Motor neuron (in vitro differentiated cells): ENCODE measurements at regions not wholly inside any gene's neighbourhood (a gene's known extent, or its start where the extent isn't known, plus 50 kb on each side); places are given as distances from the start of the nearest gene placed in this dataset.
"Not testable (repeated sequence)": the region's sequence is repeated elsewhere in the genome, so short reads cannot be mapped to it uniquely, and the experiment has no call there.

Experiments
- ATAC-seq, 8 experiments: fragments of 200-7000 bp; cut with Tn5 transposase; replicated peaks in 6 of 8; 2 replicates each; pipeline ENCODE4 v1.8.0; 2021; ENCODE audit warnings: mild to moderate bottlenecking in 8 of 8, moderate library complexity in 8 of 8
- H3K27ac ChIP-seq, 2 donors: fragments of 250-450 bp; sonication (Bioruptor Pico); 2 replicates each; pipeline ENCODE4 v1.9.0; 2021; ENCODE audit warnings: antibody characterized with exemption in 2 of 2, mild to moderate bottlenecking in 2 of 2, moderate library complexity in 1 of 2
- H3K4me1 ChIP-seq, 2 donors: fragments of 250-450 bp; sonication (Bioruptor Pico); replicated peaks in 1 of 2; 2 replicates each; pipeline ENCODE4 v1.6.1; 2021; ENCODE audit warnings: antibody characterized with exemption in 2 of 2, mild to moderate bottlenecking in 2 of 2, moderate library complexity in 1 of 2
- H3K4me3 ChIP-seq, 5 donors: fragments of 250-450 bp; sonication (Bioruptor Pico); 2 replicates each; pipeline ENCODE4 v1.9.0; 2021; ENCODE audit warnings: antibody characterized with exemption in 5 of 5, mild to moderate bottlenecking in 5 of 5, moderate library complexity in 4 of 5
- WGBS, 10 experiments: fragments of 450-650 bp; shearing (Covaris generic); methylation state at CpG; one replicate each; pipeline ENCODE4 v1.0.0; 2022; 5-methylcytosine and 5-hydroxymethylcytosine counted together
- in situ Hi-C, 9 experiments: fragments of 400-800 bp; cut with MboI; loops; one replicate each; pipeline ENCODE4 v1.15.0; 2021; ENCODE audit warnings: low sequenced_read_pairs in 9 of 9, low pct_unique_long_range_greater_than_20kb in 2 of 9; ENCODE audit not compliant: unreplicated experiment in 9 of 9

DNA sequence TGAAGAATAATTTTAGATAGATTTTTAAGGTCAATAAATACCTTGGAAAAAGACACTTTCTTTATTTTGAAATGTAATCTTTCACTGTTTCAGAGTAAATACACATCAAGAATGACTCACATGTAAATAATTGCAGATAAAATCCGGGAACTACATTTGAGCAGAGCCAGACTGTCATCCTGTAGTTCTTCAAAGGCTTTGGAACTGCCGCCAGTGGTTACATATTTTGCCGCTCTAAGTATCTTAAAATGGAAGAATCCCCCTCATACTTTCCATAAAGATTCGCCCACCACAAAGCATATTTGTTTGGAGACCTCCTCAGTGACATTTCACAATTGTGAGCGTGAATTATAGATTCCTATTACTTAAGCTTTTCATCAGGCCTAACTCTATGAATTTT lies 607.8 kb upstream of the ZFP42 start:
- Histone ChIP-seq H3K4me1 (no peaks in the 10 kb centered on the region), H3K4me3 (no peak overlapping the region), H3K27ac (no peak overlapping the region)
- ATAC-seq = peak in 2 of 8 experiments; percentile 47 to 51
- in situ Hi-C loops = no loop called here
- 0 to 100% (median 88%) methylated on average over 1 to 5 of the region's 5 CpGs; no CpG with 5 or more reads in 1 of the 10 experiments for WGBS, 10 experiments

DNA sequence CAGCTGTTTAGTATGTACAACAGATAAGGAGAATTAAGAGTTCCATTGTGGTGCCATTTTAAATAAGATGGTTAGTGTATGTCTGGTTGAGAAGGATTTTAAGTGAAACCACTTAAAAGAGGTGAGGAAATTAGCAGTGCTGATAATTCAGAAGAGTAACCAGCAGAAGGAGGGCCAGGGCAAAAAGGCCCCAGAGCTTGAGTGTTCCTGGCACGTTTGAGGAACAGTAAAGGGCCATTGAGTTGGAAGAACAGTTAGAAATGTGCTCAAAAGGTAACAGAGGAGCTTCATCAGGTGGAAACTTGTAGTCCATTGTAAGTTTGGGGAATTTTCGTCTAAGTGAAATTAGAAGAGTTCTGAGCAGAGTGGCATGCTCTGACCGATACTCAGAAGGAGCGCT lies 606.2 kb upstream of the ZFP42 start:
- Histone ChIP-seq H3K4me3 (no peak overlapping the region), H3K27ac (no peak overlapping the region), H3K4me1 (no peaks in the 10 kb centered on the region)
- no peak for ATAC-seq
- in situ Hi-C loops = no loop called here
- 8 to 100% (median 68%) methylated on average over 1 to 4 of the region's 4 CpGs; no CpG with 5 or more reads in 1 of the 10 experiments for WGBS, 10 experiments

DNA sequence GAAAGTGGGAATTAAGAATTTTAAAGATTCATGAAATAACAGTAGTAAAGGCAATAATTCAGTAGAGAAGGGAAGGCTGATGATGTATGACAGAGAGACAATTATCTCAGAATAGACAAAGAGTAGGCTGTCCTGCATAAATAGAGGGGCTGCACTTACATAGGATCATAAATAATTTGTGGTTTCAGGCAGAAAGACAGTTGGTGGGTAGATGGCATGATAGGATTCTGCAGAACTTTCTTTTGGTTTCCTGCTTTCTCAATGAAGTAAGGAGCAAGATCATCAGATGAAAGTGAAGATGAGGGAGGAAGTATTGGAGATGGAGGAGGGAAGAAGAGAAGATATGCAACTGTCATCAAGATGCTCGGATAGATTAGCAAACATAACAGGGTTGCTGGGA lies 604.9 kb upstream of the ZFP42 start:
- Histone ChIP-seq H3K4me1 (no peaks in the 10 kb centered on the region), H3K27ac (no peak overlapping the region), H3K4me3 (no peak overlapping the region)
- in situ Hi-C loops = no loop called here
- WGBS, 10 experiments = 0 to 100% (median 81%) methylated on average over 1 of the region's 1 CpG; no CpG with 5 or more reads in 4 of the 10 experiments
- ATAC-seq = no peak

DNA sequence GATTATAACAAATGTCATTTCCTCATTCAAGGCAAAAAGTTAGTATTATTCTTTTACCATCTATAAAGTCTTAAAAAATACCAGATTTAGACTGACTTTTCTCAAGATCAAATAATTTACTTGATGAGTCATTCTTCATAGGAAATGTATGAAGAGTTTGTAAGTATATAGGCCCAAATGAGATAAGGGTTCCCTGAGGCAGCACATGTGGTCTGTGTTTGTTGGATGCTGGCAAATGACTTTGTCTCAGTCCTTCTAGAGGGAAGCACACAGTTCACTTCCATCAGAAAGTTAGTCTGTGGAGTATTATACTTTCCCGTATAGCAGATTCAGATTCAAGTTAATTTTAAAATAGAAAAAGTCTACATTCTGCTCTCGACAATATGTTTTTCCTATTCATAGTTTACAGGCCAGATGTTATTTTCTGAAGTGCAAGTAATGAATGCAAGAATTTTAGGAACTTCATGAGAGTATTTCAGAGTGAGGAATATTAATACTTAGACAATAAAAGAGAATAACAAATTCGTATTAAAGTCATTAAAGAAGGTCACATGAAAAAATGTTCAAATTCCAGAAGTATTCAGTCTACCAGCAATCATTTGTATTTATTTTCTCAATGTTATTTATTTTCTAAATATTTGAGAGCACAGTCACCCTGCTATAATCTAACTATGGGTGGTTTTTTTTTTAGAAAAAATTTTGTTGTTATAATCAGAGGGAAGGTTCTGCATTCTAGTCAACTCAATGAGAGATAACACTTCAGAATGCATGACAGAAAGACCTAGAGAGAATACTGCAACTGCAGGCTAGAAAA lies 601.8 kb upstream of the ZFP42 start:
- no peak overlapping the region for H3K4me3 ChIP-seq
- in situ Hi-C loops = no loop called here
- WGBS, 10 experiments = 2 to 86% (median 60%) methylated on average over 1 to 3 of the region's 3 CpGs
- no peaks in the 10 kb centered on the region for H3K4me1 ChIP-seq
- no peak overlapping the region for H3K27ac ChIP-seq
- ATAC-seq = no peak

DNA sequence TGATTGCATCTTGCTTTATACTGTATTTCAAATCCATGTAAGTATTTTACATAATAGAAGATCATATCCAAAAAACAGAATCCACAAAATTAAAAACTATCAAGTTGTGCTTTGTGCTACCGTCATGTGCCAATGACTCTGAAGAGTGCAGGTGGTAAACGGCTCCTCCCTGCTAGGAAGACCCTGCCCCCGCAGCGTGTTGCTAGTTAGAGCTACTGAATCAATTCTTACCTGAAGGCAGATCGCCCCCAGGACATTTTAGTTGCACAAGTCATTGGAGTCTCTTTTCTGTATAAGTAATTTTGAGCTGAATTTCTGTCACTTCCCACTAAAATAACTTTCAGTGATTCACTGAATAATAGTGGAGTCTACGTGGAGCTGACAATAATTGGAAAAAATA lies 599.5 kb upstream of the ZFP42 start:
- no peak overlapping the region for H3K4me3 ChIP-seq
- H3K27ac ChIP-seq = no peak overlapping the region
- 0 to 91% (median 72%) methylated on average over 1 to 6 of the region's 6 CpGs; no CpG with 5 or more reads in 1 of the 10 experiments for WGBS, 10 experiments
- in situ Hi-C loops = no loop called here
- no peak for ATAC-seq
- no peaks in the 10 kb centered on the region for H3K4me1 ChIP-seq

DNA sequence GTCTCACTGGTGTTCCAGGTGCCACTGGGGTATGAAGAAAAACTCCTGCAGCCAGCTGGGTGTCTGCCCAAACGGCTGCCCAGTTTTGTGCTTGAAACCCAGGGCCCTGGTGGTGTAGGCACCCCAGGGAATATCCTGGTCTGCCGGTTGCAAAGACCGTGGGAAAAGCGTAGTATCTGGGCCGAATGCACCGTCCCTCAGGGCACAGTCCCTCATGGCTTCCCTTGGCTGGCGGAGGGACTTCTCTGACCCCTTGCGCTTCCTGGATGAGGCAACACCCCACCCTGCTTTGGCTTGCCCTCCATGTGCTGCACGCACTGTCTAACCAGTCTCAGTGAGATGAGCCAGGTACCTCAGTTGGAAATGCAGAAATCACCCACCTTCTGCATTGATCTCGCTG lies 587.1 kb upstream of the ZFP42 start:
- ATAC-seq, in situ Hi-C loops, H3K4me3 ChIP-seq, H3K4me1 ChIP-seq, H3K27ac ChIP-seq: not testable (repeated sequence)
- WGBS, 10 experiments = 0 to 100% (median 68%) methylated on average over 1 to 9 of the region's 10 CpGs; no CpG with 5 or more reads in 4 of the 10 experiments

DNA sequence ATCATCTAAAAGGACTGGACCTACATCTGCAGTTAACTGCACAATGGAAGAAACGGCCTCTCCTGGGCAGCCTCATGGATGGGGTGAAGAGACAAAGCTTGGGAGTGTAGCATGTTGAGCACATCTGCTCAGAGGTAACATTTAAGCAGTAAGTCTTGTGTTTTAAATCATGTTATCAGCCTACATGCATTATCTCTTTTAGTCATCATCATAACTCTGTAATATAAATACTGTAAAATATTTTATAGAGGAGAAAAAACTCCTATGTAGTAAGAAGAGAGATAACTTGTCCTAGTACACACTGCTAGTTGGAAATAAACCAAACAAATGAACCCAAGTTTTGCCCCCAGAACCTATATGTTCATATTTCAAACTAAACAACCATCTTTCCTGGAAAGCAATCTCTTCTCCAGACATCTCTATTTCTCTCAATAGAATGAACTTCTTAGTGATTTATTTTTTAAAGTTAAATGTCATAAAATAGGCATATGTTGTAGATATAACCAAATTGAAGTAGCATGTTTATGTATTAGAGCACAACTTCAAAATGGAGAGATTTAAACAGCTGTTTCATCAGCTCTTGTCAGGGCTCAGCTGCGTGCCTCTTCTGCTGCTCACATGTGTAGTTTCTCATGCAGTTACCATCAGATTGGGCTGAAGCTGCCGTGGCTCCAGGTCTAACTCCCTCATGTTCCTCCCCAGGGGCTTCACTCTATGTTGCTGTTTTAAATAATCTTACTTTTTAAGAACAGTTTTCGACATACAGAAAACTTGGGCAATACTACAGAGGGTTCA lies 581.8 kb upstream of the ZFP42 start:
- Histone ChIP-seq H3K4me1 (no peaks in the 10 kb centered on the region), H3K4me3 (no peak overlapping the region), H3K27ac (no peak overlapping the region)
- no peak for ATAC-seq
- WGBS, 10 experiments = 0 to 100% (median 81%) methylated on average over 1 to 4 of the region's 4 CpGs
- in situ Hi-C loops = no loop called here

DNA sequence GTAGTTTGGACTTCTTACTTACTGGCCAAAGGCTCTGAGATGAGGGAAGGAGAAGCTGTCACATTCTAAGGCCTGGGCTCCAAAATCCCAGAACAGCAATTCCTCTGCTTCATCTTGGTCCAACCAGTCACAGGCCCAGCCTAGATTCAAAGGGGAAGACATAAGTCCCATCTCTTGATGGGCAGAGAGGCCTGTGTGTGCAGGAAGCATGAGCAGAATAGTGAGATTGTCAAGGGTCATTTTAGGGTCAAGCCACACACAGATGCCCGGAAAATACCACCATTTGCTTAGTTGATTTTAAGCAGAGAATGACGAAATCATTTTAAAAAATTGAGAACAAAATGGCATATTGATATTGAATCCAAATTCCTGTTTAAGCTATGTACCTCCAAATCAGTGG lies 580.9 kb upstream of the ZFP42 start:
- WGBS, 10 experiments = 0 to 84% (median 45%) methylated on average over 1 to 2 of the region's 2 CpGs; no CpG with 5 or more reads in 2 of the 10 experiments
- no peaks in the 10 kb centered on the region for H3K4me1 ChIP-seq
- in situ Hi-C loops = no loop called here
- ATAC-seq = no peak
- H3K4me3 ChIP-seq = no peak overlapping the region
- no peak overlapping the region for H3K27ac ChIP-seq

DNA sequence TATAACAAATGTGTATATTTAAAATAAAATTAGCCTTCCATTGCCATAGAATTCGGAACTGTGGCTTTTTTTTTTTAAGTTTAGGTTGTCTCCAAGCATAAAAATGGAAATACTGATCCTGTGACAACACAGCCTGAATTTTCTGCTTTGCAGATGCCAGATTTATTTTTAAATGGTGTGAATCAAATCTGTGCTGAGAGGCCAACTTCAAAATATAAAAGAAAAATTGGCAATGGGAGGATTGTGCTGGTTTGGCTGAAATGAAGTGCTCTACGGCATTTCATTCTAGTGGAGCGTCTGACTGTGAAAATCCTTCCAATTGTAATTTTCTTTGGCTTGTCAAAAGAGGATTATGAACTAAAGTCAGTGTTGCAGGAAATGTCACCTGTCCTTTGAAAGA lies 580.3 kb upstream of the ZFP42 start:
- no peak for ATAC-seq
- no peaks in the 10 kb centered on the region for H3K4me1 ChIP-seq
- 0 to 100% (median 90%) methylated on average over 1 to 3 of the region's 3 CpGs; no CpG with 5 or more reads in 1 of the 10 experiments for WGBS, 10 experiments
- no peak overlapping the region for H3K27ac ChIP-seq
- no peak overlapping the region for H3K4me3 ChIP-seq
- in situ Hi-C loops = no loop called here

DNA sequence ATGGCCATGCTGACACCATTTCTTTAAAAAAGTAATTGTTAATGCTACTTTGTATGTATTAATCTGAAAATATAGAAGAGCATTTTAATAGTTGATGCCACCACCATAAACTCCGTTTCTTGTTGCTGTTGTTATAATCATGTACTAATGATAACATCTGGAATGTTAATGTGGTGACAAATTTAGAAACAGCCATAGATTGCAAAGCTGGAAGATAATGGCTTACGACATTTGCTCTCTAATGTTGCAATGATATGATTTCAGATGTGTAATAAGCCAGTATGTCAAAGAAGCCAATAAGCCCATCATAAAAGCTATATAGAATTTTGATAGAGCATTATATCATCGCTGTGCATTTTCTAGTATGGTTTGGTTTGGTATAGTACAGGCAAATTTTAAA lies 579.4 kb upstream of the ZFP42 start:
- H3K4me1 ChIP-seq = no peaks in the 10 kb centered on the region
- H3K4me3 ChIP-seq = no peak overlapping the region
- no peak for ATAC-seq
- in situ Hi-C loops = no loop called here
- no peak overlapping the region for H3K27ac ChIP-seq
- WGBS, 10 experiments = 16 to 100% (median 86%) methylated on average over 2 to 3 of the region's 3 CpGs; no CpG with 5 or more reads in 2 of the 10 experiments

DNA sequence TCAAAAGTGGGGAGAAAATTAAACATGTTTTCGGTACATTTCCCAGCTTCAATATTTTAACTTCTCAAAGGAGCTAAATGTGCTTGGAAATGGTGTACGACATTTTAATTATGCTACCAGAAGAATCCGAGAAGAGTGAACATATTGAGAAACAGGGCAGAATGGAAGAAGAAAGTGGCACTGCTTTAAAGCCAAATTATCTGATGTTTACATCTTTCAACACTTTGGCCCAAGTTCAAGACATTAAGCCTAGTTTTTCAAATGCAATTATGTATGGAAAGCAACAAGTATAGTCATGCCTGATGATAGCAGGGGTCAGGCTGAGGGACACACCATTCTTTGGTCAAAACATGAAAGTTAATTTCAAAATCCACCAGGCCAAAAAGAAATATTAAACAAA lies 577.9 kb upstream of the ZFP42 start:
- ATAC-seq = no peak
- H3K4me1 ChIP-seq = no peaks in the 10 kb centered on the region
- 10 to 100% (median 84%) methylated on average over 2 to 3 of the region's 3 CpGs for WGBS, 10 experiments

DNA sequence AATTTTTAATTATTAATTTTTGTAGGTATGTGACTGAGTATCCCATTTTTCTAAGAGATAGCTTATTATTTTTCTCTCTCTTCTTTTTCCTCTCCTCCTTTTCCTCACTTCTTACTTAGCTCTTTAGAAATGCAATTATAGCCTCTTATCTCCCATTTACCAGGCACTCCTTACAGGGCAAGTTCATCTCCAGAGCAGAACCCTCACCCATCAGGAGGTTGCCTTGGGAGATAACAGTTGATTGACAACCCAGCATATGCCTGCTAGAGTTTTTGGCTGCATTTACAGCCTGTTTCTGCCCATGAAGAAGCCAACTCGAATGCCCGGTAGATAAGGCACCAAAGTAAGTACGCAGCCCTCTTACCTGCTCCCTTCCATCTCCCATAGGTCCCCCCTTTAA lies 572.9 kb upstream of the ZFP42 start:
- in situ Hi-C loops = no loop called here
- H3K4me1 ChIP-seq = no peaks in the 10 kb centered on the region
- no peak overlapping the region for H3K27ac ChIP-seq
- no peak for ATAC-seq
- WGBS, 10 experiments = 71 to 88% (median 82%) methylated on average over 1 to 3 of the region's 3 CpGs; no CpG with 5 or more reads in 4 of the 10 experiments
- no peak overlapping the region for H3K4me3 ChIP-seq

More for the DNA sequence above, 577.9 kb upstream of the ZFP42 start:
- in situ Hi-C loops = no loop called here
- Histone ChIP-seq H3K27ac (no peak overlapping the region), H3K4me3 (no peak overlapping the region)

DNA sequence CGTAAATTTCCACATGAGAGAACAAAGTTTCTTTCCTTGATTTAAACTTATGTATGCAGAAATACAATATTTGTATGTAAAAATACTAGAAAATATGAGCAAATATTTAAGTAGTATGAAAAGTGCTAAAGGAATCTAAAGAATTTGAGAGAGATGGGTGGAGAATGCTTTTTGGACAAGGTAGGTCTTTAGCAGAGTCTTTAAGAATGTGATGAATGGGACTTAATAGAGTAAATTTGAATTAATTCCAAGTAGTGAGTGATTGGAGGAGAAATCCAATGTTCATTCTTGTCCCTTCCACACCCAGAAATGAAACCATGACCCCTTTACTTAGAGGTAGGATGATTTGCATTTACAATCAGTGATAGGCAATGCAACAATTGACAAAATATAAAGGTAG lies 570.9 kb upstream of the ZFP42 start:
- WGBS, 10 experiments = 0 to 80% (median 71%) methylated on average over 1 of the region's 1 CpG; no CpG with 5 or more reads in 1 of the 10 experiments
- Histone ChIP-seq H3K4me1 (no peaks in the 10 kb centered on the region), H3K27ac (no peak overlapping the region), H3K4me3 (no peak overlapping the region)
- in situ Hi-C loops = no loop called here
- no peak for ATAC-seq
